LNCAP (cell line): ENCODE measurements at regions not wholly inside any gene's neighbourhood (a gene's known extent, or its start where the extent isn't known, plus 50 kb on each side); places are given as distances from the start of the nearest gene placed in this dataset.

Source experiments
- TF ChIP-seq, protein P1 (sequence below): fragments of 450-650 bp; IDR thresholded peaks from 2 replicates; pipeline ENCODE4 v1.5.1; 2017; ENCODE audit warnings: mild to moderate bottlenecking

DNA sequence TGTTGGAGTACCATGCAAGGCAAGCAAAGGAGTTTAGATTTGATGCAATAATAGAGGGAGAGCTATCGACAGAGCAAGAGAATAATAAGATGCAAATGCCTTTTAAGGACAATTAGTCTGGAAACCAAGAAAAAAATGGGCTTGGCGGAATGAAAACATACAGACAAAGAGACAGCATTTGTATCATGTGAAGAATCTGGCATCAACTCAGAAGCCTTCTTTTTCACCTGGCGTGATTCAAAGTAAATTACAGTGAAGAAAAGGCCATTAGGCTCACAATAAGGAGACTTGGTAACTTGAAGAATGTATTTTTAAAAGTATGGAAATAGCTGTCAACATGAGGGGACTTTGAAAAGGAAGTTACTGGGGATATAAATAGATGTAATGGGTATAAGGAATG lies 521.2 kb upstream of the GOLIM4 start:
- TF ChIP-seq, protein P1, sequence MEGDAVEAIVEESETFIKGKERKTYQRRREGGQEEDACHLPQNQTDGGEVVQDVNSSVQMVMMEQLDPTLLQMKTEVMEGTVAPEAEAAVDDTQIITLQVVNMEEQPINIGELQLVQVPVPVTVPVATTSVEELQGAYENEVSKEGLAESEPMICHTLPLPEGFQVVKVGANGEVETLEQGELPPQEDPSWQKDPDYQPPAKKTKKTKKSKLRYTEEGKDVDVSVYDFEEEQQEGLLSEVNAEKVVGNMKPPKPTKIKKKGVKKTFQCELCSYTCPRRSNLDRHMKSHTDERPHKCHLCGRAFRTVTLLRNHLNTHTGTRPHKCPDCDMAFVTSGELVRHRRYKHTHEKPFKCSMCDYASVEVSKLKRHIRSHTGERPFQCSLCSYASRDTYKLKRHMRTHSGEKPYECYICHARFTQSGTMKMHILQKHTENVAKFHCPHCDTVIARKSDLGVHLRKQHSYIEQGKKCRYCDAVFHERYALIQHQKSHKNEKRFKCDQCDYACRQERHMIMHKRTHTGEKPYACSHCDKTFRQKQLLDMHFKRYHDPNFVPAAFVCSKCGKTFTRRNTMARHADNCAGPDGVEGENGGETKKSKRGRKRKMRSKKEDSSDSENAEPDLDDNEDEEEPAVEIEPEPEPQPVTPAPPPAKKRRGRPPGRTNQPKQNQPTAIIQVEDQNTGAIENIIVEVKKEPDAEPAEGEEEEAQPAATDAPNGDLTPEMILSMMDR = no peak

DNA sequence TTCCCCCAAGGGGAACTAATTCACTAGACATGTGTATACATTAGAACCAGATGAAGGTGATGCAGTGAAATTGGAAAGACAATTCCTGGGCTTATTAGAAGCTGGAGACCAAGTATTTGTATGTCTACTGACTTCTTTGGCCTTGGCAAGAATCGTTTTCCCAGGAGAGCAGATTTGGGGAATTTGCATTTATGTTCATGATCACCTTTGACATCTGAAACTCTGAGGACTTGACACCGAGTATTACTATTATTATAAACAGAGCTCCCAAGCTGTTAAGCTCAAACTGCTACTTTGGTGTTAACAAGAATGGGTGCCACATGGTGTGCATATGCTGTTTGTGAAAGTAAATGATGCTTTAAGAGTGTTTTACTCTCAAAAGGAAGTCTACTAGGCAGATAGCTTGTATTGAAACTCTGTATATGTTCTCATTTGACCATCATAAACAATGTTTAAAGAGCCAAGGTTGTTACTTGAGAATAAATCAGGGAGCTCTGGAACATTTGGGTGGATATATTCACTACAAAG lies 519.8 kb upstream of the GOLIM4 start:
- TF ChIP-seq, protein P1 = no peak

DNA sequence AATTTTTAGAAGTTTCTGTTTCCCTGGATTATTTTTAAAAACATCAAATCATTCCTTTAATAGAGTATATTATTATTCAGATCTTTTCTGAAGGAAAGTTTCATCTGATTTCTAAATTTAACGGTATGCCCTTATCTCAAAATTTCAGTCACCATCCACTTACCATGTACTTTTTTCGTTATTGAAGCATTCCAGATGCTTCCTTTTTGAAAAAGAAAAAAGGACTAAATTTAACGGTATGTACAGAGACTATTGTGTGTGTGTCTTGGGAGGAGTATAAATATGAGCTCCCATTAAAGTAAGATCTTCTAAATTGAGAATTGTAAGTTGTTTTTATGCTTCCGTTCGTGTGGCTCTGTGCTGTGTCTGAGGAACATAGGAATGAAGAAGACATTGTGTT lies 517.4 kb upstream of the GOLIM4 start:
- TF ChIP-seq, protein P1 = no peak

DNA sequence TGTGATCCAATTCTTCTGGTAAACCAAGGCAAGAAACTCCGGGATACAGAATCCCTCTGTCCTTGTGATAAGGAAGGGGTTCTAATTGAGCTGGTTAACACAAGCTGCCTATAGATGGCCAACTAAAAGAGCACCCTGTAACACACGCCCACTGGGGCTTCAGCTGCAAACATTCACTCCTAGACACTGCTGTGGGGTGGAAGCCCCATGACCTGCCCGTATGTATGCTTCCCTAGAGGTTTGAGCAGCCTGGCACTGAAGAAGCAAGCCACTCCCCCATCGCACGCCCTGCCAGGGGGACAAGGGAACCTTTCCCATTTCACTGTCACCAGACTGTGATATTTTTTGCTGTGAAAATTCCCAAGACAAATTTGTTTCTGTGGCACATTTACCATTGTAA lies 516.9 kb upstream of the GOLIM4 start:
- TF ChIP-seq, protein P1 = no peak

DNA sequence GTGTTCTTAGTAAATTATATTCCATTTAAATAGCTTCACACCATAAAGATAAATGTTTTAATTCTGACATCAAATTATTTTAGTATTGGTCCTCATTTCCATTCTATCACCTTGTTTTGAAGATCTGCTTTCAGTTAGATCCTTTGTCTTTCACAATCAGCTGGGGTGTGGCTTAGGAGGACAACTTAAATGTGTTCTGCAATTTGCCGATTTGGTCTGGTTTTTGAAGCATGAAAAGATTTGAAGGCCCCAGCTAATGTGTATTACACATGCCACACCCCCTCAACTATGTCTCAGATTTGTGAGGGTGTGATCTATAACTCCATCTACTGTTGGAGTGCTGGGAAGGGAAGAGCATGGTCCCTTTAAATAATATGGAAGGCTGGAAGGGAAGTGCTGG lies 516.1 kb upstream of the GOLIM4 start:
- TF ChIP-seq, protein P1 = no peak

DNA sequence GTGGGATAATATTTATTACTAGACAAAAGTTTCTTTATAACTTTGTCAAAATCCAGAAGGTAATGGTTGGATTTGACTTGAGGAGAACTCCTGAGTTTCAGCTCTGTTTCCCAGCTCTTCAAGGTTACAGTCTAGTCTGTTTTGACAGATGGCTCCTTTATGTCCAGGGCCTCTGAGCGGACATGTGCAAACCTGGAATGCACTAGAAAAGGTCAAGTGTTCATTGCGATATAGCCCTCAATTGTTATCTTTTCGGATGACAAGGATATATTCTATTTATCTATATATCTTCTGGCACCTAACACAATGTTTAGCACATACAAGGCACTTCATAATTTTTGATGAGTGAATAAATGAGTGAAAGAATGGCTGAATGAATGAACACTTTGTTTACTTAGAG lies 513.2 kb upstream of the GOLIM4 start:
- TF ChIP-seq, protein P1 = no peak

DNA sequence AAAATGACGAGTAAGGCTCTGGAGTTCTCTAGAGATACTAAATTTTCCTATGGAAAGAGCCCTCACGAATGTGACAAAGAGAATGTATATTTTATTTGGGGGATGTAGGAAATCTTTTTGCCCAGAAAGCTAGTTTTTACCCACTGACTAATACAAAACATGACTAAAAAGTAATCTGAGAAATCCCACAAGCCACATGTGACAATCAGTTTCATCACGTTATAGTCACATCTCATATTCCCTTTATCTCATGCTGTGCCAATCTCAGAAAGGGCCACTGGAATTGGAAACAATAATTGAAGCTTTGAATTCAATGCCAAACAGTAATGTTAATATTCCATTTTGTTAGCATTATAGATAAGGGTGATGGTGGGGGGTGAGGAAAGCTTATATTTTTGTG lies 509.0 kb upstream of the GOLIM4 start:
- TF ChIP-seq, protein P1 = no peak

DNA sequence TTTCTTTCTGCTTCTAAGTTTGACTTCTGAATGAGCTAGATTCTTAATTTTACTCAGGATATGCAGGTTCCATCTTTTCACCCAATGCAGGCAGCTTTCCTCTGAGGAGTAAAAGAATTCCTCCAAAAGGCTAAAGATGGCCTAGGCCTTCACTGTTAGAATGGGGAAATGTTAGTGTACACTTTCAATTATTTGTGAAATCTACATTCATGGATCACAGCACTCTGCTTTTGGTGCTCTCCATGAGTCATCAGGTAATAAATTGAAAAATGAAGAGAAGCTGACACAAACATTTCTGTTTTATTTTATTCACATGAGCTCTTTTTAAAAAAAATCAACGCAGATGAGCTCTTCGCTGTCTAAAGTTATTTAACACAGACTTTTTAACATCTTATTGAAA lies 502.5 kb upstream of the GOLIM4 start:
- TF ChIP-seq, protein P1 = no peak
